ENCODE measurements at regions not wholly inside any gene's neighbourhood (a gene's known extent, or its start where the extent isn't known, plus 50 kb on each side); places are given as distances from the start of the nearest gene placed in this dataset.

DNA sequence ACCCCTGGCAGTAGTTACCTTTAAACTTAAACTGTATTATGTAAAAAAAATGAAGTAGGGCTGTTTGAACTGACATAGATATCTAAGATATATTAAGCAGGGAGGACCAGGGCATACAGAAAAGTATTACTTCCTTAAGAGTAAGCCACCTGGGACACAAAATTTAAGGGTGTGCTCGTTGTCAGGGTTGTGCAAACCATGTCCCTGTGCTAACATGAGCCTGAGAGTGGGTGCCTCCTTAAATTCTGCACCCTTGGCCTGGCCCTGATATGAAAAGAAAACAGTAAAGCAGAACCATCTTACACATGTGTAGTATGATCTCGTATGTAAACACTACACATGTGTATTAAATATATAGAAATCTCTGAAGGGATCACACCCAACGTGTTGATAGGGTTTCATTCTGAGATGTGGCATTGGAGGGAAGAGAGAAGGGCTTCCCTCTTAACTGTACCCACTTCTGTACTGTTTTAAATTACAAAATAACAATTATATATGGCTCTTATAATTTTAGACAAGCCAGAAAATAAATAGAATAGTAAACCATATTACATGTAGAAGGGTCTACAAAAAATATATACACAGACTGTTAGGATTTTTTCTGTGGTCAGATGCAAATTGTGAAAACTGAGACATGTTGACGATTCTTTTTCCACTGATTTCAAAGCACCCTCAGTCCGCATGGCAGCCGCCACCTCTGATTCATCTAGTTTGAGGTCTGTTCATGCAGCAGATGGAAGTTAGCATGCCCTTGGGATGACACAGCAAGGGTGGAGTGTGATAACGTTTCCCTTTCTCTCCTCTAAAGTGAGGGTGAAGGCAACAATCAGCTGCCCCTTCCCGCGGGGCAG lies 400.8 kb upstream of the PROK2 start:
- DNase-seq (ENCODE audit: low read depth in 1 of 2, low spot score in 1 of 2) (peak in 1 of 2 experiments; percentile 7), FAIRE-seq (no peak), ATAC-seq (peak in 1 of 2 experiments; percentile 39; a peak in 2 of 6 replicates)
- Histone ChIP-seq H3K4me3 (no peak overlapping the region), H3K9me3 (peaks cover 4% of the 10 kb centered on the region; the same call in 1 of the 3 replicates), H3K4me1 (0 out of 3 replicates have a peak, but pooled peaks cover 4% of the 10 kb centered on the region), H3K27ac (no peak overlapping the region), H3K4me2 (no peak overlapping the region)
- ChIA-PET POLR2A (no interaction called here), CTCF (no interaction called here)
- TF ChIP-seq TFCP2L1 (CRISPR knock-in tag; IDR thresholded peaks at IDR 0.05), result no peak
- TF ChIP-seq, protein P1, sequence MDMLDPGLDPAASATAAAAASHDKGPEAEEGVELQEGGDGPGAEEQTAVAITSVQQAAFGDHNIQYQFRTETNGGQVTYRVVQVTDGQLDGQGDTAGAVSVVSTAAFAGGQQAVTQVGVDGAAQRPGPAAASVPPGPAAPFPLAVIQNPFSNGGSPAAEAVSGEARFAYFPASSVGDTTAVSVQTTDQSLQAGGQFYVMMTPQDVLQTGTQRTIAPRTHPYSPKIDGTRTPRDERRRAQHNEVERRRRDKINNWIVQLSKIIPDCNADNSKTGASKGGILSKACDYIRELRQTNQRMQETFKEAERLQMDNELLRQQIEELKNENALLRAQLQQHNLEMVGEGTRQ (IDR thresholded peaks at IDR 0.05), result no peak
- no peak for TF ChIP-seq PHF8 (IDR thresholded peaks at IDR 0.05; ENCODE audit: borderline replicate concordance, low read depth)
- no peak for TF ChIP-seq RARB (CRISPR knock-in tag; IDR thresholded peaks at IDR 0.05)
- WGBS (ENCODE audit: missing lambda C conversion rate), result 16% methylated on average over 9 of the region's 9 CpGs

DNA sequence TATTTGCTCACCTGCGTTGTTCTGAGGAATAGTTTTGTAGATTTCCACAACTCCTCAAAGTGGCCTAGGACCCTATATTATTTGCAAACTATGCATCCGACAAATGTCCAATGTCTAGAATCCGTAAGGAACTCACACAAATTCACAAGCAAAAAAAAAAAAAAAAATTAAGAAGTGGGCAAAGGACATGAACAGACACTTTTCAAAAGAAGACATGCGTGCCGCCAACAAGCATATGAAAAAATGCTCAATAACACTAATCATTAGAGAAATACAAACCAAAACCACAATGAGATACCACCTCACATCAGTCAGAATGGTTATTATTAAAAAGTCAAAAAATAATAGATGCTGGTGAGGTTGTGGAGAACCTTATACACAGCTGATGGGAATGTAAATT lies 398.5 kb upstream of the PROK2 start:
- WGBS (ENCODE audit: missing lambda C conversion rate), result 72% methylated on average over 5 of the region's 5 CpGs
- Histone ChIP-seq H3K4me3 (no peak overlapping the region), H3K27ac (no peak overlapping the region), H3K4me2 (no peak overlapping the region), H3K9me3 (peaks cover 4% of the 10 kb centered on the region; the same call in 1 of the 3 replicates), H3K4me1 (0 out of 3 replicates have a peak, but pooled peaks cover 4% of the 10 kb centered on the region)
- ATAC-seq (no peak), DNase-seq (ENCODE audit: low read depth in 1 of 2, low spot score in 1 of 2) (no peak), FAIRE-seq (no peak)
- TF ChIP-seq ZNF302 (CRISPR knock-in tag; IDR thresholded peaks at IDR 0.05) (no peak), TP53 (CRISPR knock-in tag; IDR thresholded peaks at IDR 0.05) (no peak), POLR2A (IDR thresholded peaks at IDR 0.05; ENCODE audit: low read length) (no peak), NR3C1 (IDR thresholded peaks at IDR 0.05) (no peak), JUN (IDR thresholded peaks at IDR 0.05) (no peak), EP300 (IDR thresholded peaks at IDR 0.05) (no peak), TFCP2L1 (CRISPR knock-in tag; IDR thresholded peaks at IDR 0.05) (no peak), HOXB5 (CRISPR knock-in tag; IDR thresholded peaks at IDR 0.05) (no peak), HEYL (CRISPR knock-in tag; IDR thresholded peaks at IDR 0.05) (no peak), RAD21 (conservative IDR thresholded peaks at IDR 0.05 in 1 of 2, IDR thresholded peaks at IDR 0.05 in 1 of 2) (no peak), CBX2 (IDR thresholded peaks at IDR 0.05; ENCODE audit: borderline replicate concordance, low read depth) (no peak), RNF2 (IDR thresholded peaks at IDR 0.05; ENCODE audit: borderline replicate concordance, low read depth) (no peak), MAZ (IDR thresholded peaks at IDR 0.05; ENCODE audit: borderline replicate concordance, low read depth, low read length) (no peak), MAFK (IDR thresholded peaks at IDR 0.05; ENCODE audit: partially characterized antibody) (no peak), SMC3 (IDR thresholded peaks at IDR 0.05) (no peak)
- TF ChIP-seq, protein P2, sequence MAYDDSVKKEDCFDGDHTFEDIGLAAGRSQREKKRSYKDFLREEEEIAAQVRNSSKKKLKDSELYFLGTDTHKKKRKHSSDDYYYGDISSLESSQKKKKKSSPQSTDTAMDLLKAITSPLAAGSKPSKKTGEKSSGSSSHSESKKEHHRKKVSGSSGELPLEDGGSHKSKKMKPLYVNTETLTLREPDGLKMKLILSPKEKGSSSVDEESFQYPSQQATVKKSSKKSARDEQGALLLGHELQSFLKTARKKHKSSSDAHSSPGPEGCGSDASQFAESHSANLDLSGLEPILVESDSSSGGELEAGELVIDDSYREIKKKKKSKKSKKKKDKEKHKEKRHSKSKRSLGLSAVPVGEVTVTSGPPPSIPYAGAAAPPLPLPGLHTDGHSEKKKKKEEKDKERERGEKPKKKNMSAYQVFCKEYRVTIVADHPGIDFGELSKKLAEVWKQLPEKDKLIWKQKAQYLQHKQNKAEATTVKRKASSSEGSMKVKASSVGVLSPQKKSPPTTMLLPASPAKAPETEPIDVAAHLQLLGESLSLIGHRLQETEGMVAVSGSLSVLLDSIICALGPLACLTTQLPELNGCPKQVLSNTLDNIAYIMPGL (CRISPR knock-in tag; IDR thresholded peaks at IDR 0.05; ENCODE audit: borderline replicate concordance), result no peak
- TF ChIP-seq, protein P3, sequence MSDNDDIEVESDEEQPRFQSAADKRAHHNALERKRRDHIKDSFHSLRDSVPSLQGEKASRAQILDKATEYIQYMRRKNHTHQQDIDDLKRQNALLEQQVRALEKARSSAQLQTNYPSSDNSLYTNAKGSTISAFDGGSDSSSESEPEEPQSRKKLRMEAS (IDR thresholded peaks at IDR 0.05), result no peak
- ChIA-PET POLR2A (no interaction called here), CTCF (no interaction called here)

DNA sequence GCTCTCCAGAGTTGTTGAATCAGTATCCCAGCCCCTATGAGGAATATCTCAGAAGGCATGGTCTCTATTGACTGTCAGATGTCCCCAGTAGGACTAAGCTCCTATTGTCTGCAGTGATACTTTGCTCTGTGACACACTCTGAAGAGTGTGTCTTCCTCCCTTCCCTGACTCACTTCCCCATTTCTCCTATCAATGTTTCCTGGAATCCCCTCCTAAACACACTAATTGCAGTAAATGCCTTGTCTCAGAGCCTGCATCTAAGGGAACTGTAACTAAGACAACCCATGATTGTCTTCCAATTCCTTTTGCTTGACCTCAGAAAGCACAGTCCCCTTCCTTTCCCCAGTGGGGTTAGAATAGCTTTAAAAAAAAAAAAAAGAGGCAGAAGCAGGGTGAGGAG lies 397.3 kb upstream of the PROK2 start:
- Histone ChIP-seq H3K9me3 (peaks cover 4% of the 10 kb centered on the region; the same call in 1 of the 3 replicates), H3K4me1 (0 out of 3 replicates have a peak, but pooled peaks cover 4% of the 10 kb centered on the region), H3K27ac (no peak overlapping the region), H3K4me3 (no peak overlapping the region), H3K4me2 (no peak overlapping the region)
- FAIRE-seq (no peak), DNase-seq (ENCODE audit: low read depth in 1 of 2, low spot score in 1 of 2) (no peak), ATAC-seq (no peak)
- ChIA-PET CTCF (no interaction called here), POLR2A (no interaction called here)
- TF ChIP-seq EHMT2 (IDR thresholded peaks at IDR 0.05; ENCODE audit: low read depth), result no peak
- TF ChIP-seq ZNF302 (CRISPR knock-in tag; IDR thresholded peaks at IDR 0.05), result no peak
- no peak for TF ChIP-seq HEYL (CRISPR knock-in tag; IDR thresholded peaks at IDR 0.05)
- no peak for TF ChIP-seq RCOR1 (IDR thresholded peaks at IDR 0.05; ENCODE audit: low read depth, low read length)
- no peak for TF ChIP-seq NPAS2 (CRISPR knock-in tag; IDR thresholded peaks at IDR 0.05; ENCODE audit: borderline replicate concordance)
- TF ChIP-seq TFCP2L1 (CRISPR knock-in tag; IDR thresholded peaks at IDR 0.05), result no peak
- TF ChIP-seq, protein P1 (IDR thresholded peaks at IDR 0.05), result no peak
- no peak for TF ChIP-seq CHD4 (IDR thresholded peaks at IDR 0.05; ENCODE audit: borderline replicate concordance)
- TF ChIP-seq, protein P3 (IDR thresholded peaks at IDR 0.05), result no peak
- TF ChIP-seq, protein P4, sequence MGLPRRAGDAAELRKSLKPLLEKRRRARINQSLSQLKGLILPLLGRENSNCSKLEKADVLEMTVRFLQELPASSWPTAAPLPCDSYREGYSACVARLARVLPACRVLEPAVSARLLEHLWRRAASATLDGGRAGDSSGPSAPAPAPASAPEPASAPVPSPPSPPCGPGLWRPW (IDR thresholded peaks at IDR 0.05), result no peak
- no peak for TF ChIP-seq RFX5 (IDR thresholded peaks at IDR 0.05)
- TF ChIP-seq, protein P5, sequence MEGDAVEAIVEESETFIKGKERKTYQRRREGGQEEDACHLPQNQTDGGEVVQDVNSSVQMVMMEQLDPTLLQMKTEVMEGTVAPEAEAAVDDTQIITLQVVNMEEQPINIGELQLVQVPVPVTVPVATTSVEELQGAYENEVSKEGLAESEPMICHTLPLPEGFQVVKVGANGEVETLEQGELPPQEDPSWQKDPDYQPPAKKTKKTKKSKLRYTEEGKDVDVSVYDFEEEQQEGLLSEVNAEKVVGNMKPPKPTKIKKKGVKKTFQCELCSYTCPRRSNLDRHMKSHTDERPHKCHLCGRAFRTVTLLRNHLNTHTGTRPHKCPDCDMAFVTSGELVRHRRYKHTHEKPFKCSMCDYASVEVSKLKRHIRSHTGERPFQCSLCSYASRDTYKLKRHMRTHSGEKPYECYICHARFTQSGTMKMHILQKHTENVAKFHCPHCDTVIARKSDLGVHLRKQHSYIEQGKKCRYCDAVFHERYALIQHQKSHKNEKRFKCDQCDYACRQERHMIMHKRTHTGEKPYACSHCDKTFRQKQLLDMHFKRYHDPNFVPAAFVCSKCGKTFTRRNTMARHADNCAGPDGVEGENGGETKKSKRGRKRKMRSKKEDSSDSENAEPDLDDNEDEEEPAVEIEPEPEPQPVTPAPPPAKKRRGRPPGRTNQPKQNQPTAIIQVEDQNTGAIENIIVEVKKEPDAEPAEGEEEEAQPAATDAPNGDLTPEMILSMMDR (IDR thresholded peaks at IDR 0.05), result no peak
- no peak for TF ChIP-seq RAD21 (conservative IDR thresholded peaks at IDR 0.05 in 1 of 2, IDR thresholded peaks at IDR 0.05 in 1 of 2)
